ENCODE measurements at regions not wholly inside any gene's neighbourhood (a gene's known extent, or its start where the extent isn't known, plus 50 kb on each side); places are given as distances from the start of the nearest gene placed in this dataset.
"Not testable (repeated sequence)": the region's sequence is repeated elsewhere in the genome, so short reads cannot be mapped to it uniquely, and the experiment has no call there.

- H3K36me3 Mint-ChIP-seq (ENCODE audit: insufficient read depth) = no peaks in the 10 kb centered on the region
- DNase-seq (no peak), ATAC-seq (replicated peaks) (no peak)
- peaks cover 4 to 12% of the 10 kb centered on the region in 2 donors for H3K9me3 Mint-ChIP-seq
- H3K27ac Mint-ChIP-seq = no peak overlapping the region
- H3K4me3 Mint-ChIP-seq = no peak overlapping the region
- H3K27me3 Mint-ChIP-seq = no peaks in the 10 kb centered on the region
- H3K4me1 Mint-ChIP-seq (ENCODE audit: low read depth in 2 of 2) = no peaks in the 10 kb centered on the region
These were observed 563.9 kb upstream of the SEMA6A start for GRCh38 chr5:117138523-117138922.

- H3K4me3 Mint-ChIP-seq = no peak overlapping the region
- no peak overlapping the region for H3K27ac Mint-ChIP-seq
- no peak for ATAC-seq (replicated peaks)
These were observed 561.2 kb upstream of the SEMA6A start for GRCh38 chr5:117135851-117136250.

DNA sequence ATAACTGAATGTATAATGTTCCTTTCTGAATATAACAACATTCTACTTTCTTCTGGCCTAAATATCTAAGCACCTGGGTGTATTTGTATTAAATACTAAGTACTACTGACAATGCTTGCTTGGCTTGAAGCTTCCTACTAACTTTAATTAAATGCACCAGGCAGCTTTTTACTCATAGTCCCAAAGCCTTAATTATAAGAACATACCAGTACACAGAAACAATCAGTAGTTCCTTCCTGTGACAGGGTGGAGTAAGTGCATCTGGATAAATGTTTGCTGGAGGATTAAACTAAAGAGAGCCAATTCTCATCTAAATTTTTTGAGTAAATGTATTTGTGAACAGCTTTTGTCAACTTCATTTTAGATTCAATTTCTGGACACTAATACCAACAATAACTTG lies 558.6 kb upstream of the SEMA6A start:
- Mint-ChIP-seq H3K36me3 (ENCODE audit: insufficient read depth) (no peaks in the 10 kb centered on the region), H3K27me3 (no peaks in the 10 kb centered on the region), H3K4me1 (ENCODE audit: low read depth in 2 of 2) (no peaks in the 10 kb centered on the region), H3K27ac (no peak overlapping the region), H3K9me3 (peaks cover 0 to 6% of the 10 kb centered on the region in 2 donors), H3K4me3 (no peak overlapping the region)
- ATAC-seq (replicated peaks) (no peak), DNase-seq (no peak)

More at GRCh38 chr5:117135851-117136250, 561.2 kb upstream of the SEMA6A start:
- no peaks in the 10 kb centered on the region for H3K4me1 Mint-ChIP-seq (ENCODE audit: low read depth in 2 of 2)
- peaks cover 0 to 4% of the 10 kb centered on the region in 2 donors for H3K9me3 Mint-ChIP-seq
- H3K36me3 Mint-ChIP-seq (ENCODE audit: insufficient read depth) = no peaks in the 10 kb centered on the region
- H3K27me3 Mint-ChIP-seq = no peaks in the 10 kb centered on the region
- DNase-seq = no peak

DNA sequence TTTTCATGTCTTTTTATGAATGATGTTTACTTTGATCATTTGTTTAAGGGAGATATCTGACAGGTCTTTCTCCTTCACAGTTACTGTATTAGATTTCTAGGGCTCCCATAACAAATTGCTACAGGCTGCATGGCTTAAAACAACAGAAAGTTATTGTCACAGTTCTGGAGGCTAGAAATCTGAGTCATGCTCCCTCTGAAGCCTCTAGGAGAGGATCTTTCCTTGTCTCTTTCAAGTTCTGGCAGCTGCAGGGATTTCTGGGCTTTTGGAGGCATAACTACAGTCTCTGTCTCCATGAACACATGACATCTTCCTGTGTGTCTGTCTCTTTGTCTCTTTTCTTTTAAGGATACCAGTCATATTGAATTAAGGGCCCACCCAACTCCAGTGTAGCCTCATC lies 557.3 kb upstream of the SEMA6A start:
- Mint-ChIP-seq H3K27ac (no peak overlapping the region), H3K36me3 (ENCODE audit: insufficient read depth) (no peaks in the 10 kb centered on the region), H3K4me1 (ENCODE audit: low read depth in 2 of 2) (no peaks in the 10 kb centered on the region), H3K4me3 (no peak overlapping the region), H3K9me3 (peaks cover 0 to 3% of the 10 kb centered on the region in 2 donors), H3K27me3 (no peaks in the 10 kb centered on the region)
- DNase-seq (no peak), ATAC-seq (replicated peaks) (no peak)

GRCh38 chr5:117131048-117131679 lies 556.5 kb upstream of the SEMA6A start:
- H3K4me3 Mint-ChIP-seq = no peak overlapping the region
- no peak overlapping the region for H3K27ac Mint-ChIP-seq
- H3K36me3 Mint-ChIP-seq (ENCODE audit: insufficient read depth) = no peaks in the 10 kb centered on the region
- no peaks in the 10 kb centered on the region for H3K27me3 Mint-ChIP-seq
- H3K4me1 Mint-ChIP-seq (ENCODE audit: low read depth in 2 of 2) = no peaks in the 10 kb centered on the region
- ATAC-seq (replicated peaks) (no peak), DNase-seq (no peak)
- H3K9me3 Mint-ChIP-seq = peaks cover 0 to 3% of the 10 kb centered on the region in 2 donors

- peaks cover 0 to 13% of the 10 kb centered on the region in 2 donors for H3K9me3 Mint-ChIP-seq
- no peaks in the 10 kb centered on the region for H3K36me3 Mint-ChIP-seq (ENCODE audit: insufficient read depth)
- DNase-seq (no peak), ATAC-seq (replicated peaks) (no peak)
- H3K27ac Mint-ChIP-seq = no peak overlapping the region
- no peaks in the 10 kb centered on the region for H3K4me1 Mint-ChIP-seq (ENCODE audit: low read depth in 2 of 2)
- no peaks in the 10 kb centered on the region for H3K27me3 Mint-ChIP-seq
- no peak overlapping the region for H3K4me3 Mint-ChIP-seq
These were observed 543.9 kb upstream of the SEMA6A start for GRCh38 chr5:117118499-117118898.

DNA sequence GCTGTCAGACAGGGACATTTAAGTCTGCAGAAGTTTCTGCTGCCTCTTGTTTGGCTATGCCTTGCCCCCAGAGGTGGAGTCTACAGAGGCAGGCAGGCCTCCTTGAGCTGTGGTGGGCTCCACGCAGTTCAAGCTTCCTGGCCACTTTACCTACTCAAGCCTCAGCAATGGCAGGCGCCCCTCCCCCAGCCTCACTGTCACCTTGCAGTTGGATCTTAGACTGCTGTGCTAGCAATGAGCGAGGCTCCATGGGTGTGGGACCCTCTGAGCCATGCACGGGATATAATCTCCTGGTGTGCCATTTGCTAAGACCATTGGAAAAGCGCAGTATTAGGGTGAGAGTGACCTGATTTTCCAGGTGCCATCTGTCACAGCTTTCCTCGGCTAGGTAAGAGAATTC lies 542.7 kb upstream of the SEMA6A start:
- DNase-seq; H3K4me3 Mint-ChIP-seq; H3K27me3 Mint-ChIP-seq; H3K27ac Mint-ChIP-seq; ATAC-seq (replicated peaks); H3K36me3 Mint-ChIP-seq (ENCODE audit: insufficient read depth); H3K4me1 Mint-ChIP-seq (ENCODE audit: low read depth in 2 of 2): not testable (repeated sequence)
- H3K9me3 Mint-ChIP-seq = peaks cover 0 to 13% of the 10 kb centered on the region in 2 donors

GRCh38 chr5:117110548-117110947 lies 535.9 kb upstream of the SEMA6A start:
- H3K4me3 Mint-ChIP-seq = no peak overlapping the region
- ATAC-seq (replicated peaks) = no peak
- no peak overlapping the region for H3K27ac Mint-ChIP-seq
- no peaks in the 10 kb centered on the region for H3K36me3 Mint-ChIP-seq (ENCODE audit: insufficient read depth)
- H3K9me3 Mint-ChIP-seq = peaks cover 0 to 15% of the 10 kb centered on the region in 2 donors
- no peaks in the 10 kb centered on the region for H3K4me1 Mint-ChIP-seq (ENCODE audit: low read depth in 2 of 2)
- no peak for DNase-seq
- no peaks in the 10 kb centered on the region for H3K27me3 Mint-ChIP-seq

DNA sequence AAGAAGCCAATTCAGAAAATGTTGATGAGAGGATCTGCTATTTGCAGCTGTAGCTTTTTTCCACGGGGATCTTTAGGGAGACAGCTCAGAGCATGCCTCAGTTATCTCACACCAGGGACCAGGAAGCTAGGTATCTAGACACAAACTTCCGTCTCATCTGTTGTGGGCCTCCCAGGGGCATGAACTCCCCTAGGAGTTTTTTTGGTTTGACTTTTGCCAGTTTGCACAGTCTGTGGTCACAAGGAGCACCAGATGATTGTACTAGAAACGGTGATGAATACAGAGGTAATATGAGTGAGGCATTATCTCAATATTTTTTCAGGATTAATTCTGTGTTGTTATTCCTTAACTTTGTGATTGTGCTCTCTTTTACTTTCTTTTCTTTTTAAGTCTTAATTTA lies 533.2 kb upstream of the SEMA6A start:
- DNase-seq = no peak
- Mint-ChIP-seq H3K4me3 (no peak overlapping the region), H3K36me3 (ENCODE audit: insufficient read depth) (no peaks in the 10 kb centered on the region), H3K27me3 (no peaks in the 10 kb centered on the region), H3K27ac (no peak overlapping the region), H3K4me1 (ENCODE audit: low read depth in 2 of 2) (no peaks in the 10 kb centered on the region), H3K9me3 (peaks cover 8 to 14% of the 10 kb centered on the region in 2 donors)
- no peak for ATAC-seq (replicated peaks)

DNA sequence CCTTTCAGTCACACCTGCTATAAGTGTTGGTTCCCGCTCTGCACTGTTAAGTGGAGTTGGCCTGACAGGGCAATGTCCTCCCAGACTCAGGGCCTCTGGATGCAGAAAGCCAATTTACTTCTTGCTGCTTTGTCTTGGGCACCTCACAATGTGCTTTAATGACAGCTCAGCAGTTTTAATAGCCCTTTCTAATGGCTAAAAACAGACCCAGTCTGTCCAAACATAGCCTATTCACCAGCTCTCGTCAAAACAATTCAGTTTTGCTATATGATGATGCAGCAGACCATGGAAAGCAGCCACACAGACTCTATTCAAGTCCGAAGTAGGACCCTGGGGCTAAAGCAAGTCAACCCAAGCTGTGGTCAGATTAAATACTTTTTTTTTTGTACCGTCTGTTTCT lies 529.1 kb upstream of the SEMA6A start:
- peaks cover 8 to 9% of the 10 kb centered on the region in 2 donors for H3K9me3 Mint-ChIP-seq

DNA sequence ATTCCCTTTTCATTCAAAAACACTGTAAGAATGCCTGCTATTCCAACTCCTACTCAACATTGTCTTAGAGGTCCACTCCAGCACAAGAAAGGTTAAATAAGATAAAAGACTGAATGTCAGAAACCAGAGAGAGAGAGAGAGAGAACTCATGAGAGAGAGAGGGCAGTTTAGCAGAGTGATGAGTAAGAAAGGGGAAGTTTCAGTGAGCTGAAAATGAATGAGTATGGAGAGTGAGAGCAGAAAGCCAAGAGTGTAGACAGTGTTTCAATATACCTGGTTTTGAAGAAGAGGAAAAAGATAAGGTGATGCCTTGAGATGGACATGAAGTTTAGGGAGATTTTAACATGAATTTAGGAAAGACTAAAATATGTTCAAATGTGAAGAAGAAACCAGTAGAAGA lies 528.0 kb upstream of the SEMA6A start:
- Mint-ChIP-seq H3K4me1 (ENCODE audit: low read depth in 2 of 2) (no peaks in the 10 kb centered on the region), H3K4me3 (no peak overlapping the region), H3K9me3 (peaks cover 8 to 9% of the 10 kb centered on the region in 2 donors), H3K27ac (no peak overlapping the region), H3K36me3 (ENCODE audit: insufficient read depth) (no peaks in the 10 kb centered on the region), H3K27me3 (no peaks in the 10 kb centered on the region)
- DNase-seq (no peak), ATAC-seq (replicated peaks) (no peak)

More for the DNA sequence above, 529.1 kb upstream of the SEMA6A start:
- H3K36me3 Mint-ChIP-seq (ENCODE audit: insufficient read depth) = no peaks in the 10 kb centered on the region
- ATAC-seq (replicated peaks) = no peak
- no peaks in the 10 kb centered on the region for H3K4me1 Mint-ChIP-seq (ENCODE audit: low read depth in 2 of 2)
- H3K27me3 Mint-ChIP-seq = no peaks in the 10 kb centered on the region
- no peak overlapping the region for H3K27ac Mint-ChIP-seq
- no peak overlapping the region for H3K4me3 Mint-ChIP-seq
- no peak for DNase-seq

- peaks cover 0 to 1% of the 10 kb centered on the region in 2 donors for H3K4me1 Mint-ChIP-seq (ENCODE audit: low read depth in 2 of 2)
- H3K36me3 Mint-ChIP-seq (ENCODE audit: insufficient read depth) = no peaks in the 10 kb centered on the region
- peaks cover 5 to 15% of the 10 kb centered on the region in 2 donors for H3K9me3 Mint-ChIP-seq
These were observed 525.6 kb upstream of the SEMA6A start for GRCh38 chr5:117100176-117100575.

GRCh38 chr5:117098094-117098493 lies 523.5 kb upstream of the SEMA6A start:
- Mint-ChIP-seq H3K27me3 (no peaks in the 10 kb centered on the region), H3K36me3 (ENCODE audit: insufficient read depth) (no peaks in the 10 kb centered on the region), H3K27ac (no peak overlapping the region), H3K4me3 (no peak overlapping the region), H3K4me1 (ENCODE audit: low read depth in 2 of 2) (peaks cover 0 to 1% of the 10 kb centered on the region in 2 donors), H3K9me3 (peaks cover 2 to 15% of the 10 kb centered on the region in 2 donors)
- DNase-seq (no peak), ATAC-seq (replicated peaks) (no peak)

More at GRCh38 chr5:117100176-117100575, 525.6 kb upstream of the SEMA6A start:
- no peak overlapping the region for H3K27ac Mint-ChIP-seq
- H3K27me3 Mint-ChIP-seq = no peaks in the 10 kb centered on the region
- H3K4me3 Mint-ChIP-seq = no peak overlapping the region
- DNase-seq (no peak), ATAC-seq (replicated peaks) (no peak)

- Mint-ChIP-seq H3K36me3 (ENCODE audit: insufficient read depth) (no peaks in the 10 kb centered on the region), H3K27ac (no peak overlapping the region), H3K4me3 (no peak overlapping the region), H3K9me3 (peaks cover 2 to 15% of the 10 kb centered on the region in 2 donors), H3K27me3 (no peaks in the 10 kb centered on the region), H3K4me1 (ENCODE audit: low read depth in 2 of 2) (peaks cover 0 to 1% of the 10 kb centered on the region in 2 donors)
- ATAC-seq (replicated peaks) (no peak), DNase-seq (no peak)
These were observed 521.0 kb upstream of the SEMA6A start for GRCh38 chr5:117095346-117096332.
